ENCODE measurements at regions not wholly inside any gene's neighbourhood (a gene's known extent, or its start where the extent isn't known, plus 50 kb on each side); places are given as distances from the start of the nearest gene placed in this dataset.

DNA sequence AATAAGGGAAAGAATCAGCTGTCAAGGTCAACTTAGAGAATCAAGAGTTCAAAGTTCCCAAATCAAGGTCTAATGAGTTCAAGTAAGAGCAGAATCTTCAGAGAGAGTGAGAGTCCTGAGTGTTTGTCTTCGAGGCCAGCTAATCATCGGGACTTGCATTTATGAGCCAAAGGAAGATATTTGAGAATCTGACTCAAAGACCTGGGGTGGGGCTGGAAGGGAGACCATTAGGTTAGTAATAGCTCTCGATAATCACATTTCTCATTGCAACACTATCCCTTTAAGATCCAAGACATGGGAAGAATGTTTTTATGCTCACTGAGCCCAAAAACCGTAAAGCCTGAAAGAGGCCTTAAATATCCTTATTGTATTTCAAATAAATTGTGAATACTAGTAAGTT is 72.0 kb upstream of the FSHR start:
- Histone ChIP-seq H2BK12ac (ENCODE audit: low read length) (no peak overlapping the region), H3K9me3 (ENCODE audit: insufficient read depth, low read depth, low read length) (no peaks in the 10 kb centered on the region), H3K4me1 (ENCODE audit: control insufficient read depth in 1 of 2, insufficient read depth in 2 of 2, low read length in 2 of 2) (no peaks in the 10 kb centered on the region), H3K4me3 (ENCODE audit: low read depth, low read length) (no peak overlapping the region), H4K91ac (ENCODE audit: low read depth, low read length) (no peak overlapping the region), H3K14ac (ENCODE audit: low read length) (no peak overlapping the region), H4K12ac (ENCODE audit: low read depth, low read length) (no peak overlapping the region), H3K36me3 (ENCODE audit: control insufficient read depth in 1 of 2, insufficient read depth in 2 of 2, low read length in 2 of 2) (no peaks in the 10 kb centered on the region), H4K8ac (ENCODE audit: low read depth, low read length) (no peak overlapping the region), H3K4me2 (ENCODE audit: low read length) (no peak overlapping the region), H2BK5ac (ENCODE audit: low read depth, low read length, poor library complexity) (no peak overlapping the region), H2BK120ac (ENCODE audit: insufficient read depth, low read length, poor library complexity) (no peak overlapping the region), H3K23ac (ENCODE audit: low read length) (no peak overlapping the region), H3K79me2 (ENCODE audit: control insufficient read depth, insufficient read depth, low read length, poor library complexity) (no peaks in the 10 kb centered on the region), H3K79me1 (ENCODE audit: low read length) (no peaks in the 10 kb centered on the region), H2AFZ (ENCODE audit: insufficient read depth, low read length, poor library complexity) (no peak overlapping the region), H3K27me3 (ENCODE audit: insufficient read depth, low read length) (no peaks in the 10 kb centered on the region), H3K9ac (ENCODE audit: low read length) (no peak overlapping the region), H2AK5ac (ENCODE audit: low read length) (no peak overlapping the region), H3K27ac (ENCODE audit: low read depth, low read length) (no peak overlapping the region), H3K4ac (ENCODE audit: low read depth, low read length) (no peak overlapping the region), H3K18ac (ENCODE audit: low read length) (no peak overlapping the region)
- WGBS (ENCODE audit: extremely low coverage, insufficient coverage, insufficient read length), result no CpG with 5 or more reads among the region's 4 CpGs
- no peak for DNase-seq

DNA sequence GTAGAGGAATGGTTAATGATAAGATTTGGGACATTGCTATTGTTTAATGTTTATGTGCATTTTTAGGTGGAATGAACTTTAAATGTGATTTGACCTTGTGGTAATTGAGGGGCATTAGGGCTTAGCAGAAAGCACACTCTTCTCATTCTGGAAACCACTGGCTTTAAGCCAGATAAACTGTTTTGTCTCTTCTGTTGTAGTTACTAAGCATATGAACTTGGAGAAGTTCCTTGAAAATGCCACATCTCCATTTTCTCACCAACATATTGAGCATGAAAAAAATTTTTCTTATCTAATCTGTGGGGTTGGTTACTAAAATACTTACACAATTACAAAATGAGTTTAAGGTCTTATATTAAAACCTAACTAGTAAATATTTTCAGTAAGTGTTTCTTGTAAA is 70.8 kb upstream of the FSHR start:
- Histone ChIP-seq H2AK5ac (ENCODE audit: low read length) (no peak overlapping the region), H4K12ac (ENCODE audit: low read depth, low read length) (no peak overlapping the region), H3K27ac (ENCODE audit: low read depth, low read length) (no peak overlapping the region), H3K18ac (ENCODE audit: low read length) (no peak overlapping the region), H3K14ac (ENCODE audit: low read length) (no peak overlapping the region), H3K4me2 (ENCODE audit: low read length) (no peak overlapping the region), H3K9me3 (ENCODE audit: insufficient read depth, low read depth, low read length) (no peaks in the 10 kb centered on the region), H2BK120ac (ENCODE audit: insufficient read depth, low read length, poor library complexity) (no peak overlapping the region), H3K27me3 (ENCODE audit: insufficient read depth, low read length) (no peaks in the 10 kb centered on the region), H2AFZ (ENCODE audit: insufficient read depth, low read length, poor library complexity) (no peak overlapping the region), H4K91ac (ENCODE audit: low read depth, low read length) (no peak overlapping the region), H4K8ac (ENCODE audit: low read depth, low read length) (no peak overlapping the region), H3K23ac (ENCODE audit: low read length) (no peak overlapping the region), H3K4me3 (ENCODE audit: low read depth, low read length) (no peak overlapping the region), H2BK5ac (ENCODE audit: low read depth, low read length, poor library complexity) (no peak overlapping the region), H3K4ac (ENCODE audit: low read depth, low read length) (no peak overlapping the region), H3K79me2 (ENCODE audit: control insufficient read depth, insufficient read depth, low read length, poor library complexity) (no peaks in the 10 kb centered on the region), H3K79me1 (ENCODE audit: low read length) (no peaks in the 10 kb centered on the region), H3K4me1 (ENCODE audit: control insufficient read depth in 1 of 2, insufficient read depth in 2 of 2, low read length in 2 of 2) (no peaks in the 10 kb centered on the region), H3K36me3 (ENCODE audit: control insufficient read depth in 1 of 2, insufficient read depth in 2 of 2, low read length in 2 of 2) (no peaks in the 10 kb centered on the region), H2BK12ac (ENCODE audit: low read length) (no peak overlapping the region), H3K9ac (ENCODE audit: low read length) (no peak overlapping the region)
- no peak for DNase-seq

DNA sequence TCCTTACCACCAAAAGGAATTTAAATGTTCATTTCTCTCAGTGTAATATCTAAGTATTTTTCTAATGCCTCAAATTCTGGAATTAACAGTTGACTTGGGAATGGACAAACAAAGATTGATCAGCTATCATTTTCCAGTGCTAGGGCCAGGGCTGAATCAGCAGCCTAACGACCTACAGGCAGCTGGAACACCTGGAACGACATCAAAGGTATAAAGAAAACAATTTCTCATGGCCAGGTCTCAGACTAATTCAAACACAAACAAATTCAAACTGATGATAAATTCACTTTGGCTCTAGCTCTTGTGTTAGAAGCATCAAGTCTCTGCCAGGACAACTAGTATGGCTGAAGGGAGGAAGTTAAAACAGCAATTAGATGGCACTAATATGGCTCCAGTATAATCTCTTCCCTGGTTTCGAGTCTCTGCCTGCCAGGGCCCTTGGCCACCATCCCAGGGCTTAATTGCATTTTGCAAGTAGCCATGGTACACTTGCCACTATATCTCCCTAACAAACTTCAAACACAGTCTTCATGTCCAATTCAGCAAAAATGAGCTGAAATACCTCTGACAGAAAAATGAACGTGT is 70.2 kb upstream of the FSHR start:
- H3K18ac ChIP-seq (ENCODE audit: low read length), result no peak overlapping the region
- no peak overlapping the region for H3K9ac ChIP-seq (ENCODE audit: low read length)
- DNase-seq, result no peak
- H3K36me3 ChIP-seq (ENCODE audit: control insufficient read depth in 1 of 2, insufficient read depth in 2 of 2, low read length in 2 of 2), result no peaks in the 10 kb centered on the region
- H2BK12ac ChIP-seq (ENCODE audit: low read length), result no peak overlapping the region
- no peaks in the 10 kb centered on the region for H3K9me3 ChIP-seq (ENCODE audit: insufficient read depth, low read depth, low read length)
- H3K4ac ChIP-seq (ENCODE audit: low read depth, low read length), result no peak overlapping the region
- no peak overlapping the region for H2BK120ac ChIP-seq (ENCODE audit: insufficient read depth, low read length, poor library complexity)
- no peaks in the 10 kb centered on the region for H3K27me3 ChIP-seq (ENCODE audit: insufficient read depth, low read length)
- no peak overlapping the region for H3K14ac ChIP-seq (ENCODE audit: low read length)
- no peak overlapping the region for H4K91ac ChIP-seq (ENCODE audit: low read depth, low read length)
- no peaks in the 10 kb centered on the region for H3K79me1 ChIP-seq (ENCODE audit: low read length)
- no peak overlapping the region for H2AK5ac ChIP-seq (ENCODE audit: low read length)
- no peaks in the 10 kb centered on the region for H3K79me2 ChIP-seq (ENCODE audit: control insufficient read depth, insufficient read depth, low read length, poor library complexity)
- H3K27ac ChIP-seq (ENCODE audit: low read depth, low read length), result no peak overlapping the region
- no peak overlapping the region for H2BK5ac ChIP-seq (ENCODE audit: low read depth, low read length, poor library complexity)
- no peak overlapping the region for H3K23ac ChIP-seq (ENCODE audit: low read length)
- H4K12ac ChIP-seq (ENCODE audit: low read depth, low read length), result no peak overlapping the region
- no CpG with 5 or more reads among the region's 4 CpGs for WGBS (ENCODE audit: extremely low coverage, insufficient coverage, insufficient read length)
- no peak overlapping the region for H4K8ac ChIP-seq (ENCODE audit: low read depth, low read length)
- H3K4me3 ChIP-seq (ENCODE audit: low read depth, low read length), result no peak overlapping the region
- H2AFZ ChIP-seq (ENCODE audit: insufficient read depth, low read length, poor library complexity), result no peak overlapping the region
- no peak overlapping the region for H3K4me2 ChIP-seq (ENCODE audit: low read length)
- H3K4me1 ChIP-seq (ENCODE audit: control insufficient read depth in 1 of 2, insufficient read depth in 2 of 2, low read length in 2 of 2), result no peaks in the 10 kb centered on the region

- no CpG with 5 or more reads among the region's 3 CpGs for WGBS (ENCODE audit: extremely low coverage, insufficient coverage, insufficient read length)
- Histone ChIP-seq H3K9me3 (ENCODE audit: insufficient read depth, low read depth, low read length) (no peaks in the 10 kb centered on the region), H3K4me3 (ENCODE audit: low read depth, low read length) (no peak overlapping the region), H3K23ac (ENCODE audit: low read length) (no peak overlapping the region), H3K4me1 (ENCODE audit: control insufficient read depth in 1 of 2, insufficient read depth in 2 of 2, low read length in 2 of 2) (no peaks in the 10 kb centered on the region), H3K4me2 (ENCODE audit: low read length) (no peak overlapping the region), H3K9ac (ENCODE audit: low read length) (no peak overlapping the region), H3K4ac (ENCODE audit: low read depth, low read length) (no peak overlapping the region), H2BK5ac (ENCODE audit: low read depth, low read length, poor library complexity) (no peak overlapping the region), H2BK120ac (ENCODE audit: insufficient read depth, low read length, poor library complexity) (no peak overlapping the region), H3K79me2 (ENCODE audit: control insufficient read depth, insufficient read depth, low read length, poor library complexity) (no peaks in the 10 kb centered on the region), H3K79me1 (ENCODE audit: low read length) (no peaks in the 10 kb centered on the region), H3K27me3 (ENCODE audit: insufficient read depth, low read length) (no peaks in the 10 kb centered on the region), H4K8ac (ENCODE audit: low read depth, low read length) (no peak overlapping the region), H2BK12ac (ENCODE audit: low read length) (no peak overlapping the region), H3K14ac (ENCODE audit: low read length) (no peak overlapping the region), H2AK5ac (ENCODE audit: low read length) (no peak overlapping the region), H4K12ac (ENCODE audit: low read depth, low read length) (no peak overlapping the region), H3K27ac (ENCODE audit: low read depth, low read length) (no peak overlapping the region), H4K91ac (ENCODE audit: low read depth, low read length) (no peak overlapping the region), H3K18ac (ENCODE audit: low read length) (no peak overlapping the region), H2AFZ (ENCODE audit: insufficient read depth, low read length, poor library complexity) (no peak overlapping the region), H3K36me3 (ENCODE audit: control insufficient read depth in 1 of 2, insufficient read depth in 2 of 2, low read length in 2 of 2) (no peaks in the 10 kb centered on the region)
- DNase-seq, result no peak
Observed at GRCh38 chr2:49222975-49223528, 68.7 kb upstream of the FSHR start.

Data from trophoblast cell (in vitro differentiated cells and primary cell).